H1 (cell line): ENCODE measurements at regions not wholly inside any gene's neighbourhood (a gene's known extent, or its start where the extent isn't known, plus 50 kb on each side); places are given as distances from the start of the nearest gene placed in this dataset.

Source experiments
- CTCF ChIA-PET: fragments of 300-600 bp; sonication (Branson Sonifier 250); formaldehyde crosslinking; loops from one replicate; lab custom pipeline; 2021; ENCODE audit not compliant: partially characterized antibody; lab: Charles Lee
- POLR2A ChIA-PET: fragments of 300-600 bp; sonication (Branson Sonifier 250); formaldehyde crosslinking; loops from one replicate; lab custom pipeline; 2021; ENCODE audit warnings: inconsistent platforms; ENCODE audit not compliant: partially characterized antibody; lab: Charles Lee
- DNase-seq, 2 experiments: peaks; one replicate each; pipeline versions ENCODE4 v3.0.0 to v3.0.0-alpha.2; 2010 to 2022; ENCODE audit warnings: low spot score in 2 of 2, low read depth in 1 of 2, mixed read lengths in 1 of 2
- FAIRE-seq: peaks from 2 replicates; lab custom pipeline; 2011; peaks lifted over from hg19 to GRCh38; lab: Jason Lieb, UNC
- H2AFZ ChIP-seq: 2 replicates; pipeline ENCODE4 v1.8.1; 2012; ENCODE audit warnings: low read length, inconsistent platforms
- H2AK5ac ChIP-seq: 2 replicates; pipeline ENCODE4 v1.6.1; 2013; ENCODE audit warnings: low read depth, low read length
- H2BK120ac ChIP-seq: replicated peaks from 2 replicates; pipeline ENCODE3; 2013; ENCODE audit warnings: low read depth, low read length, inconsistent platforms
- H2BK12ac ChIP-seq: 2 replicates; pipeline ENCODE4 v1.6.1; 2013; ENCODE audit warnings: low read depth, low read length
- H2BK15ac ChIP-seq: 2 replicates; pipeline ENCODE4 v1.6.1; 2013; ENCODE audit warnings: low read length
- H2BK20ac ChIP-seq: 2 replicates; pipeline ENCODE4 v1.6.1; 2013; ENCODE audit warnings: low read length
- H2BK5ac ChIP-seq: 2 replicates; pipeline ENCODE4 v1.6.1; 2013; ENCODE audit warnings: low read depth, low read length
- H3K14ac ChIP-seq: 2 replicates; pipeline ENCODE4 v1.6.1; 2013; ENCODE audit warnings: inconsistent platforms; ENCODE audit not compliant: insufficient read length
- H3K18ac ChIP-seq: 2 replicates; pipeline ENCODE4 v1.6.1; 2013; ENCODE audit warnings: low read length; ENCODE audit errors: extremely low read depth
- H3K23ac ChIP-seq: 2 replicates; pipeline ENCODE4 v1.6.1; 2013; ENCODE audit warnings: inconsistent platforms; ENCODE audit not compliant: insufficient read length
- H3K23me2 ChIP-seq: 2 replicates; pipeline ENCODE4 v1.6.1; 2013; ENCODE audit warnings: low read depth, low read length
- H3K27ac ChIP-seq: 2 replicates; pipeline ENCODE4 v1.6.1; 2011; ENCODE audit warnings: low read depth, low read length, inconsistent platforms
- H3K27me3 ChIP-seq, 4 experiments: replicated peaks in 1 of 4; 1 replicate in 1 of 4; 2 replicates in 3 of 4; pipeline versions ENCODE4 v1.6.1 to v1.8.1; 2011 to 2013; ENCODE audit warnings: low read length in 3 of 4, mild to moderate bottlenecking in 3 of 4, inconsistent platforms in 2 of 4, mixed read lengths in 2 of 4, moderate library complexity in 1 of 4; ENCODE audit not compliant: control insufficient read depth in 3 of 4, insufficient read depth in 3 of 4; ENCODE audit errors: extremely low read depth in 1 of 4
- H3K36me3 ChIP-seq, 4 experiments: 2 replicates each; pipeline versions ENCODE4 v1.6.1 to v1.8.1; 2011 to 2013; ENCODE audit warnings: mild to moderate bottlenecking in 4 of 4, low read length in 3 of 4, moderate library complexity in 2 of 4, control low read depth in 1 of 4, inconsistent platforms in 1 of 4; ENCODE audit not compliant: insufficient read depth in 4 of 4, control insufficient read depth in 2 of 4
- H3K4ac ChIP-seq: replicated peaks from 2 replicates; pipeline ENCODE3; 2013; ENCODE audit warnings: low read length, low read depth, mixed read lengths, inconsistent platforms; ENCODE audit not compliant: insufficient read length
- H3K4me1 ChIP-seq, 4 experiments: replicated peaks in 1 of 4; 1 replicate in 1 of 4; 2 replicates in 3 of 4; pipeline versions ENCODE4 v1.6.1 to v1.8.1; 2011 to 2013; ENCODE audit warnings: low read length in 3 of 4, inconsistent platforms in 2 of 4, mixed read lengths in 1 of 4; ENCODE audit not compliant: insufficient read depth in 4 of 4, control insufficient read depth in 3 of 4
- H3K4me2 ChIP-seq, 2 experiments: 2 replicates each; pipeline versions ENCODE4 v1.6.1 to v1.8.1; 2011 to 2013; ENCODE audit warnings: low read depth in 2 of 2, low read length in 2 of 2, control low read depth in 1 of 2, inconsistent platforms in 1 of 2, mild to moderate bottlenecking in 1 of 2; ENCODE audit not compliant: insufficient read depth in 1 of 2
- H3K4me3 ChIP-seq, 4 experiments: fragments of 200-600, 300-600 bp in 1 of 4; sonication (generic), shearing (Covaris generic), sonication (Bioruptor Twin) in 1 of 4; 2 replicates each; pipeline versions ENCODE4 v1.5.1 to v1.8.1; 2011 to 2016; ENCODE audit warnings: low read length in 4 of 4, low read depth in 3 of 4, control low read depth in 2 of 4, inconsistent platforms in 2 of 4, mild to moderate bottlenecking in 2 of 4, mixed read lengths in 1 of 4, moderate library complexity in 1 of 4; ENCODE audit not compliant: insufficient read depth in 2 of 4; ENCODE audit errors: extremely low read depth in 1 of 4
- H3K56ac ChIP-seq: replicated peaks from 2 replicates; pipeline ENCODE3; 2013; ENCODE audit warnings: low read depth, mild to moderate bottlenecking, mixed read lengths, low read length, inconsistent platforms; ENCODE audit not compliant: insufficient read length
- H3K79me1 ChIP-seq: 2 replicates; pipeline ENCODE4 v1.6.1; 2013; ENCODE audit warnings: low read depth, low read length, control low read depth
- H3K79me2 ChIP-seq, 2 experiments: 2 replicates each; pipeline versions ENCODE4 v1.6.1 to v1.8.1; 2012 to 2013; ENCODE audit warnings: low read length in 2 of 2, mild to moderate bottlenecking in 2 of 2, inconsistent platforms in 1 of 2; ENCODE audit not compliant: insufficient read depth in 2 of 2, control insufficient read depth in 1 of 2
- H3K9ac ChIP-seq, 4 experiments: replicated peaks in 1 of 4; 1 replicate in 1 of 4; 2 replicates in 3 of 4; pipeline versions ENCODE4 v1.6.1 to v1.8.1; 2011 to 2013; ENCODE audit warnings: low read depth in 3 of 4, low read length in 3 of 4, control low read depth in 2 of 4, mild to moderate bottlenecking in 2 of 4, moderate library complexity in 2 of 4, inconsistent platforms in 1 of 4; ENCODE audit errors: extremely low read depth in 1 of 4
- H3K9me3 ChIP-seq, 2 experiments: 2 replicates each; pipeline versions ENCODE4 v1.6.1 to v1.8.1; 2012 to 2013; ENCODE audit warnings: mild to moderate bottlenecking in 2 of 2, moderate library complexity in 2 of 2, control low read depth in 1 of 2, inconsistent platforms in 1 of 2, low read depth in 1 of 2, low read length in 1 of 2, mixed read lengths in 1 of 2; ENCODE audit not compliant: insufficient read depth in 2 of 2
- H4K20me1 ChIP-seq, 2 experiments: replicated peaks in 1 of 2; 2 replicates each; pipeline versions ENCODE3 to v1.8.1; 2011 to 2013; ENCODE audit warnings: inconsistent platforms in 2 of 2, low read length in 2 of 2, mild to moderate bottlenecking in 1 of 2; ENCODE audit not compliant: insufficient read depth in 2 of 2, control insufficient read depth in 1 of 2
- H4K5ac ChIP-seq: 2 replicates; pipeline ENCODE4 v1.6.1; 2013; ENCODE audit warnings: low read length, low read depth, mixed read lengths, inconsistent platforms; ENCODE audit not compliant: insufficient read length
- H4K8ac ChIP-seq: 2 replicates; pipeline ENCODE4 v1.8.0; 2013; ENCODE audit warnings: mild to moderate bottlenecking, moderate library complexity, low read length, inconsistent platforms; ENCODE audit not compliant: insufficient read depth; ENCODE audit errors: extremely low read depth
- H4K91ac ChIP-seq: replicated peaks from 2 replicates; pipeline ENCODE3; 2013; ENCODE audit warnings: low read length, mixed read lengths, inconsistent platforms; ENCODE audit not compliant: insufficient read length
- CBX8 ChIP-seq: fragments of 300-800, 300-1000 bp; sonication (generic); IDR thresholded peaks from 2 replicates; pipeline ENCODE4 v1.7.1; 2016; ENCODE audit warnings: low read depth, low read length, borderline replicate concordance
- CHD1 ChIP-seq: IDR thresholded peaks from 2 replicates; pipeline ENCODE4 v1.6.1; 2012; ENCODE audit warnings: low read depth, low read length, improper control_type of control experiment
- WGBS, 2 experiments: shearing (Covaris generic) in 1 of 2; methylation state at CpG; one replicate each; pipeline versions ENCODE4 v1.1.6 to v1.1.7; 2013 to 2015; ENCODE audit warnings: low lambda C conversion rate in 2 of 2, mixed read lengths in 2 of 2, inconsistent platforms in 1 of 2, low coverage in 1 of 2, missing lambda C conversion rate in 1 of 2; ENCODE audit not compliant: insufficient replicate concordance in 2 of 2, insufficient coverage in 1 of 2, insufficient read length in 1 of 2; ENCODE audit errors: extremely low coverage in 1 of 2, missing lambda C conversion rate in 1 of 2; 5-methylcytosine and 5-hydroxymethylcytosine counted together

DNA sequence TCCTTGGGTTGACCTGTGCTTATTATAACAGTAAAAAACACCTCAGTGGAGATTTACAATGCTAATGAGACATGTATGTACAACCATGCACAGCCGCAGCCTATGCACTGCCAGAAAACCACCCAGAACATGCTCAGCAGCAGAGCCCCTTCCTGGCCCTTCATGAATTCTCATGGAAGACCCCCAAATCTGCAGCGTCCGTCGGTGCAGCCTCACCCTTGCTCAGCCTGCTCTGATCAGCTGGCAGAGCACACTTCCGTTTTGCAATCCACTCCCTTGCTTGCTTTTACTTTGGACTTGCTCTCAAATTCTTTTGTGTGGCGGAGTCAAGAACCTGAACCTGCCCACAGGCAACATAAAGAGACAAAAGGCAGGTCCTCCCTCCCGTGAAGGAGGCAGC is 378.2 kb upstream of the SULF2 start:
- Histone ChIP-seq H2AFZ (no peak overlapping the region), H4K20me1 (peaks cover 0 to 3% of the 10 kb centered on the region in 2 experiments), H3K9me3 (no peaks in the 10 kb centered on the region), H3K18ac (no peak overlapping the region), H3K79me1 (no peaks in the 10 kb centered on the region), H2BK20ac (no peak overlapping the region), H4K91ac (no peak overlapping the region), H3K4ac (no peak overlapping the region), H2AK5ac (no peak overlapping the region), H3K4me2 (no peak overlapping the region), H3K9ac (no peak overlapping the region), H3K23ac (no peak overlapping the region), H3K27ac (no peak overlapping the region), H4K8ac (peak overlapping the region; percentile 47), H3K4me1 (no peaks in the 10 kb centered on the region; a peak in 2 of 7 replicates), H3K23me2 (peaks cover 2% of the 10 kb centered on the region; the same call in 1 of the 2 replicates), H3K56ac (no peak overlapping the region), H4K5ac (no peak overlapping the region), H3K14ac (no peak overlapping the region), H2BK12ac (no peak overlapping the region), H3K36me3 (no peaks in the 10 kb centered on the region), H2BK5ac (no peak overlapping the region), H3K4me3 (no peak overlapping the region), H2BK120ac (no peak overlapping the region), H3K27me3 (no peaks in the 10 kb centered on the region), H2BK15ac (no peak overlapping the region), H3K79me2 (no peaks in the 10 kb centered on the region)
- ChIA-PET CTCF (interaction anchor here (0.6 kb wide), 1 partner anchor 1349 kb away, joined by 3 read pairs; no protein-coding TSS in a partner anchor), POLR2A (no interaction called here)
- FAIRE-seq (no peak), DNase-seq (no peak)
- TF ChIP-seq CBX8 = no peak
- TF ChIP-seq CHD1 = no peak
- WGBS, 2 experiments = 88% methylated on average over 7 of the region's 7 CpGs; no CpG with 5 or more reads in 1 of the 2 experiments
